ENCODE measurements at regions not wholly inside any gene's neighbourhood (a gene's known extent, or its start where the extent isn't known, plus 50 kb on each side); places are given as distances from the start of the nearest gene placed in this dataset.

DNA sequence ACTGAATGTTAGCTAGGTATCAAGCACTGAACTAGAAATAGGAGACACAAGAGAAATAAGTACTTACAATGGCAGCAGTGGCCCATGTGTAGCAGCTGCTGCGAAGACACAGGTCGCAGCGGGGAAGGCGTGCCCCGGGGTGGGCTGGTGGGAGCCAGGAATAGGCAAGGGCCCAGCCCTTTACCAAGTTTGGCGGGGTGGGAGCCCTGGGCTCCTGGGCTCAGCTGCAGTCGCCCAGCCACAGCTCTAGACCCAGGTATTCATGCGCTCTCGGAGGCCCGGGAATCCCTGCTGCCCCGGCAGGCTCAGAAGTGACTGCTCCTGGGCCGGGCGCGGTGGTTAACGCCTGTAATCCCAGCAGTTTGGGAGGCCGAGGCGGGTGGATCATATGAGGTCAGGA lies 1287.3 kb downstream of the CNTNAP5 start:
- TF ChIP-seq, protein P1, sequence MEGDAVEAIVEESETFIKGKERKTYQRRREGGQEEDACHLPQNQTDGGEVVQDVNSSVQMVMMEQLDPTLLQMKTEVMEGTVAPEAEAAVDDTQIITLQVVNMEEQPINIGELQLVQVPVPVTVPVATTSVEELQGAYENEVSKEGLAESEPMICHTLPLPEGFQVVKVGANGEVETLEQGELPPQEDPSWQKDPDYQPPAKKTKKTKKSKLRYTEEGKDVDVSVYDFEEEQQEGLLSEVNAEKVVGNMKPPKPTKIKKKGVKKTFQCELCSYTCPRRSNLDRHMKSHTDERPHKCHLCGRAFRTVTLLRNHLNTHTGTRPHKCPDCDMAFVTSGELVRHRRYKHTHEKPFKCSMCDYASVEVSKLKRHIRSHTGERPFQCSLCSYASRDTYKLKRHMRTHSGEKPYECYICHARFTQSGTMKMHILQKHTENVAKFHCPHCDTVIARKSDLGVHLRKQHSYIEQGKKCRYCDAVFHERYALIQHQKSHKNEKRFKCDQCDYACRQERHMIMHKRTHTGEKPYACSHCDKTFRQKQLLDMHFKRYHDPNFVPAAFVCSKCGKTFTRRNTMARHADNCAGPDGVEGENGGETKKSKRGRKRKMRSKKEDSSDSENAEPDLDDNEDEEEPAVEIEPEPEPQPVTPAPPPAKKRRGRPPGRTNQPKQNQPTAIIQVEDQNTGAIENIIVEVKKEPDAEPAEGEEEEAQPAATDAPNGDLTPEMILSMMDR (IDR thresholded peaks at IDR 0.05 in 4 of 5, conservative IDR thresholded peaks at IDR 0.05 in 1 of 5): no peak
- TF ChIP-seq POLR2A (IDR thresholded peaks at IDR 0.05): no peak

Data from gastrocnemius medialis (tissue), 4 donors.